ENCODE measurements at regions not wholly inside any gene's neighbourhood (a gene's known extent, or its start where the extent isn't known, plus 50 kb on each side); places are given as distances from the start of the nearest gene placed in this dataset.
A peak's percentile ranks its signal among the peaks of the same experiment; 100 is the strongest.

DNA sequence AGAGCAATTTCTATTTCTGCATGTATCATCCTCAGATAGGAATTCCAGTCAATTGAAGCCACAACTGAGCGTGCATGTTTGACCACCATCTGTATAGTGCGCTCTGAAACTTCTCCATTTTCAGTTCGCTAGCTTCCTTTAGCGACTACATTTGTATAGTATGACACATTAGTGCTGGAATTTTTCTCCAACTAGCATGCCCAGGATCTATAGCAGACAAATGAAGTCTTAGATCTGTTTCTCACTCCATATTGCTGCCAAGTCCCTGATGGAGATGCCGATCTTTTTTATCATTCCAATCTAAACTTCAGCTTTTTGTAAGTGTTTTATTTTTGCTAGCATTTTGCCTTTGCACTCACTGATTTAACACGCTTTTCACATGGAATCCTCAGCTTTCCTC lies 774.8 kb upstream of the TENM3 start:
- ATAC-seq (no peak), DNase-seq (no peak)
- Histone ChIP-seq H3K9me3 (no peaks in the 10 kb centered on the region), H3K4me1 (no peaks in the 10 kb centered on the region), H3K4me3 (no peak overlapping the region), H3K27me3 (no peaks in the 10 kb centered on the region), H3K27ac (no peak overlapping the region), H3K36me3 (replicated peaks in 1 of 2; ENCODE audit: insufficient read depth in 1 of 2, low read depth in 2 of 2) (no peaks in the 10 kb centered on the region)
- TF ChIP-seq, protein P1, sequence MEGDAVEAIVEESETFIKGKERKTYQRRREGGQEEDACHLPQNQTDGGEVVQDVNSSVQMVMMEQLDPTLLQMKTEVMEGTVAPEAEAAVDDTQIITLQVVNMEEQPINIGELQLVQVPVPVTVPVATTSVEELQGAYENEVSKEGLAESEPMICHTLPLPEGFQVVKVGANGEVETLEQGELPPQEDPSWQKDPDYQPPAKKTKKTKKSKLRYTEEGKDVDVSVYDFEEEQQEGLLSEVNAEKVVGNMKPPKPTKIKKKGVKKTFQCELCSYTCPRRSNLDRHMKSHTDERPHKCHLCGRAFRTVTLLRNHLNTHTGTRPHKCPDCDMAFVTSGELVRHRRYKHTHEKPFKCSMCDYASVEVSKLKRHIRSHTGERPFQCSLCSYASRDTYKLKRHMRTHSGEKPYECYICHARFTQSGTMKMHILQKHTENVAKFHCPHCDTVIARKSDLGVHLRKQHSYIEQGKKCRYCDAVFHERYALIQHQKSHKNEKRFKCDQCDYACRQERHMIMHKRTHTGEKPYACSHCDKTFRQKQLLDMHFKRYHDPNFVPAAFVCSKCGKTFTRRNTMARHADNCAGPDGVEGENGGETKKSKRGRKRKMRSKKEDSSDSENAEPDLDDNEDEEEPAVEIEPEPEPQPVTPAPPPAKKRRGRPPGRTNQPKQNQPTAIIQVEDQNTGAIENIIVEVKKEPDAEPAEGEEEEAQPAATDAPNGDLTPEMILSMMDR (IDR thresholded peaks at IDR 0.05), result no peak
- no peak for TF ChIP-seq POLR2A (IDR thresholded peaks at IDR 0.05)
- 70 to 74% methylated on average over 6 of the region's 6 CpGs for WGBS, 2 donors
- intact Hi-C loops (cut with DNase I), result no loop called here

DNA sequence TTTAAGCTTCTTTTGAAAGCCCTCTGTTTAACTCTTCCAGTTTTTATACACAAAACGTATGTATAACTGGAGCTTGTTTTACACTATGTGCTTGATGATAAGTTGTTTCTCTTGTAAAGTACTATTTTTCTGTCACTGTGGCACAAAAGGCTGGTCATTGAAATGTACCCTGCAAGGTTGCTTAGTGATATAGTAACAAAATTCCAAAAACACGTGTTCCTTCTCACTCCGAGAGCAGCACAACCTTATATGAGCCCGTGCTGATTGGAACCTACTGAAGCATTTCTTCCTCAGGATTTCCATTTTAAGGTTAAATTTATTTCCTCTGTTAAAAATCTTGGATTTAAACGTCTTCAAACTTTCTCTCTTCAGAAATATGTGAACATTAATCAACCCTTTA lies 772.9 kb upstream of the TENM3 start:
- no peak for TF ChIP-seq POLR2A (IDR thresholded peaks at IDR 0.05)
- TF ChIP-seq, protein P1 (IDR thresholded peaks at IDR 0.05), result no peak
- no peak for ATAC-seq
- 35 to 43% methylated on average over 5 of the region's 5 CpGs for WGBS, 2 donors

DNA sequence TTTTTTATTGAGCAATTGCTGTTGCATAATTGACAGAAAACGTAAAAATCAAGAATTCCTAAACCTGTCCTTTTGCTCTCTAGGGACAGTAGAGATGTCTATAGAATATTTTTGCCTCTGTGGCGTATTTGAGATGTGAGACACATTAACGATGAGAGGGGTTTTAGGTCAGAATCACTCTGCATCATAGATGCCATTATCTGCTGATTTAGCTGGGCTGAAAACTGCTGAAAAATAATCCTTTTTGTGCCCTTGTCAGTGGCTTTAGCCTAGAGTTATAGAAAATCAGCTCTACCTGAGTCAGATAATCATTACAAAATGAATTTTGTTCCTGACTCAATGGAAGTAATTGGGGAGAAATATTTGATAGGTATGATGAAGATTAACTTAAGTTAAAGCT lies 767.8 kb upstream of the TENM3 start:
- no peak for TF ChIP-seq POLR2A (IDR thresholded peaks at IDR 0.05)
- TF ChIP-seq, protein P1 (IDR thresholded peaks at IDR 0.05), result no peak
- ATAC-seq, result no peak
- Histone ChIP-seq H3K27me3 (no peaks in the 10 kb centered on the region), H3K27ac (no peak overlapping the region), H3K4me1 (no peaks in the 10 kb centered on the region), H3K4me3 (no peak overlapping the region), H3K9me3 (no peaks in the 10 kb centered on the region), H3K36me3 (replicated peaks in 1 of 2; ENCODE audit: insufficient read depth in 1 of 2, low read depth in 2 of 2) (no peaks in the 10 kb centered on the region)
- DNase-seq, result no peak
- 49 to 52% methylated on average over 3 of the region's 3 CpGs for WGBS, 2 donors
- intact Hi-C loops (cut with DNase I), result no loop called here

More for the DNA sequence above, 772.9 kb upstream of the TENM3 start:
- intact Hi-C loops (cut with DNase I), result no loop called here
- no peaks in the 10 kb centered on the region for H3K4me1 ChIP-seq
- H3K9me3 ChIP-seq, result no peaks in the 10 kb centered on the region
- H3K36me3 ChIP-seq (replicated peaks in 1 of 2; ENCODE audit: insufficient read depth in 1 of 2, low read depth in 2 of 2), result no peaks in the 10 kb centered on the region
- no peaks in the 10 kb centered on the region for H3K27me3 ChIP-seq
- no peak overlapping the region for H3K4me3 ChIP-seq
- no peak for DNase-seq
- no peak overlapping the region for H3K27ac ChIP-seq

DNA sequence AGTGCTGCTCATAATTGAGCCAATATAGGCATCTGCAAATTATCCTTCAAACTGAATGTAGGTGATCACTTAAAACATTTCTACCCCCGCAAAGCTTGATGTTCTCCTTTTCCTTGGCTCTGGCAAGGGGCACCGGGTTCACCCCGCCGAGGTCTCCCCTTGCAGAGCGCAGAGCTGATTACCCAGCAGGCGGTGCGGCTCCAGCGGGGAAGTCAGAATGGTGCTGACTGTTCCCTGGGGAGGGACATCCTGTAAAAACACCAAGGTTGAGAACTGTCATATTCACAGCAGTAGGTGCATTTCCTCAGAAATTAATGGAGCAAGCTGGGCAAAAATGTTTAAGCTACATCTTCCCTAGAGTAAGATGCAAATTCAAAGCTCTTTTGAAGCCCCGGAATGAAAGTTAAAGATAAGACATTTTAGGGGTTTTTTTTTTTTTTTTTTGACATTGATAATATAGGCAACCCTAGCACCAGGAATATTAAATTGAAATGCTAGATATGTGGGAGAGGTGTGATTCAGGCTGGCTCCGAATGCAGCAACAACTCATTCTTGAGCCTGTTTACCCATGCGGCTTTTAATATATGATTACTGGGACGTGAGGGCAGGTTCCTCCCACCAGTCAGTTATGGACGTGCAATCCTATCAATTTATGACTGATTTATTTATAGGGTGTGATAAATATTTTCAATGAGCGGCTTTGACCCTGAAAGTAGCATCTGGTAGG lies 767.3 kb upstream of the TENM3 start:
- WGBS, 2 donors, result 24 to 26% methylated on average over 14 of the region's 14 CpGs
- Histone ChIP-seq H3K9me3 (no peaks in the 10 kb centered on the region), H3K4me3 (no peak overlapping the region), H3K27me3 (no peaks in the 10 kb centered on the region), H3K36me3 (replicated peaks in 1 of 2; ENCODE audit: insufficient read depth in 1 of 2, low read depth in 2 of 2) (no peaks in the 10 kb centered on the region), H3K4me1 (no peaks in the 10 kb centered on the region), H3K27ac (no peak overlapping the region)
- intact Hi-C loops (cut with DNase I), result no loop called here
- TF ChIP-seq, protein P1 (IDR thresholded peaks at IDR 0.05), result no peak
- TF ChIP-seq POLR2A (IDR thresholded peaks at IDR 0.05), result no peak
- peak in 1 of 4 donors; percentile 7 for DNase-seq
- ATAC-seq, result no peak

DNA sequence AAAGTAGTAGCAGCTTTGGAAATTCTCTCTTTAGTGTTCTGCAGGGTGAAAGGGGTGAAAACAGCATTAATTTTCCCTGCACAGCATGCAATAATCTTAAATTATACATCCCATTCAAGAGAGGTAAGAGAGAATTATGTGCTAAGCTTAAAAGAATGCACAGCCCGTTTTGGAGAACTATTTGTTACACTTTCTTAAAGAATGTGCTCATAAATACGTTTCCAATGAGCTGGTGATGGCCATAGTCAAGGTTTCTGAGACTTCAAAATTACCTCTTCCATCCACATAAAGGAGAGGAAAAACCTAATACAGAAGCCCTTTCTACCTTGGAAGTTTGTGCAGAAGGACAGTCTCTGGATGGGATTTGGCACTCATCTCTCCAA lies 766.7 kb upstream of the TENM3 start:
- ATAC-seq (no peak), DNase-seq (no peak)
- Histone ChIP-seq H3K4me1 (no peaks in the 10 kb centered on the region), H3K9me3 (no peaks in the 10 kb centered on the region), H3K36me3 (replicated peaks in 1 of 2; ENCODE audit: insufficient read depth in 1 of 2, low read depth in 2 of 2) (no peaks in the 10 kb centered on the region), H3K27me3 (no peaks in the 10 kb centered on the region), H3K4me3 (no peak overlapping the region), H3K27ac (no peak overlapping the region)
- TF ChIP-seq, protein P1 (IDR thresholded peaks at IDR 0.05), result no peak
- TF ChIP-seq POLR2A (IDR thresholded peaks at IDR 0.05), result no peak
- 30 to 31% methylated on average over 2 of the region's 2 CpGs for WGBS, 2 donors
- intact Hi-C loops (cut with DNase I), result no loop called here
